ENCODE measurements at regions not wholly inside any gene's neighbourhood (a gene's known extent, or its start where the extent isn't known, plus 50 kb on each side); places are given as distances from the start of the nearest gene placed in this dataset.
"Not testable (repeated sequence)": the region's sequence is repeated elsewhere in the genome, so short reads cannot be mapped to it uniquely, and the experiment has no call there.

GRCh38 chr1:182256931-182257330 lies 134.7 kb downstream of the GLUL start:
- no peak for TF ChIP-seq CTCF (IDR thresholded peaks at IDR 0.05; ENCODE audit: control insufficient read depth, insufficient read depth, low read depth, low read length, missing control alignments)
- no peak for DNase-seq (ENCODE audit: low read depth)
- no peak overlapping the region for H3K4me3 ChIP-seq (ENCODE audit: control insufficient read depth, low read depth, low read length)

- DNase-seq (ENCODE audit: low read depth) = no peak
- TF ChIP-seq CTCF (IDR thresholded peaks at IDR 0.05; ENCODE audit: control insufficient read depth, insufficient read depth, low read depth, low read length, missing control alignments) = no peak
- no peak overlapping the region for H3K4me3 ChIP-seq (ENCODE audit: control insufficient read depth, low read depth, low read length)
Observed at GRCh38 chr1:182255494-182255893, 136.1 kb downstream of the GLUL start.

- TF ChIP-seq CTCF (IDR thresholded peaks at IDR 0.05; ENCODE audit: control insufficient read depth, insufficient read depth, low read depth, low read length, missing control alignments) = no peak
- no peak for DNase-seq (ENCODE audit: low read depth)
Observed at GRCh38 chr1:182253319-182253860, 138.2 kb downstream of the GLUL start.

GRCh38 chr1:182251561-182251960 lies 140.0 kb downstream of the GLUL start:
- DNase-seq (ENCODE audit: low read depth) = no peak
- H3K4me3 ChIP-seq (ENCODE audit: control insufficient read depth, low read depth, low read length) = no peak overlapping the region
- TF ChIP-seq CTCF (IDR thresholded peaks at IDR 0.05; ENCODE audit: control insufficient read depth, insufficient read depth, low read depth, low read length, missing control alignments) = no peak

More at GRCh38 chr1:182253319-182253860, 138.2 kb downstream of the GLUL start:
- no peak overlapping the region for H3K4me3 ChIP-seq (ENCODE audit: control insufficient read depth, low read depth, low read length)

GRCh38 chr1:182249201-182249676 lies 142.4 kb downstream of the GLUL start:
- DNase-seq (ENCODE audit: low read depth) = no peak
- TF ChIP-seq CTCF (IDR thresholded peaks at IDR 0.05; ENCODE audit: control insufficient read depth, insufficient read depth, low read depth, low read length, missing control alignments) = no peak
- H3K4me3 ChIP-seq (ENCODE audit: control insufficient read depth, low read depth, low read length) = no peak overlapping the region

GRCh38 chr1:182248721-182249120 lies 142.9 kb downstream of the GLUL start:
- TF ChIP-seq CTCF (IDR thresholded peaks at IDR 0.05; ENCODE audit: control insufficient read depth, insufficient read depth, low read depth, low read length, missing control alignments) = no peak
- DNase-seq (ENCODE audit: low read depth) = no peak
- no peak overlapping the region for H3K4me3 ChIP-seq (ENCODE audit: control insufficient read depth, low read depth, low read length)

GRCh38 chr1:182247813-182248212 lies 143.8 kb downstream of the GLUL start:
- H3K4me3 ChIP-seq (ENCODE audit: control insufficient read depth, low read depth, low read length); DNase-seq (ENCODE audit: low read depth): not testable (repeated sequence)
